Stimulated activated CD8-positive, alpha-beta memory T cell treated with anti-CD3 and anti-CD28 coated beads, Interleukin-7, amount 100 ng/mL, for 24 hours (primary cell): ENCODE measurements at regions not wholly inside any gene's neighbourhood (a gene's known extent, or its start where the extent isn't known, plus 50 kb on each side); places are given as distances from the start of the nearest gene placed in this dataset.

Source experiments
- DNase-seq: peaks from one replicate; pipeline ENCODE4 v3.0.0-alpha.2; 2020; ENCODE audit warnings: low read depth

DNA sequence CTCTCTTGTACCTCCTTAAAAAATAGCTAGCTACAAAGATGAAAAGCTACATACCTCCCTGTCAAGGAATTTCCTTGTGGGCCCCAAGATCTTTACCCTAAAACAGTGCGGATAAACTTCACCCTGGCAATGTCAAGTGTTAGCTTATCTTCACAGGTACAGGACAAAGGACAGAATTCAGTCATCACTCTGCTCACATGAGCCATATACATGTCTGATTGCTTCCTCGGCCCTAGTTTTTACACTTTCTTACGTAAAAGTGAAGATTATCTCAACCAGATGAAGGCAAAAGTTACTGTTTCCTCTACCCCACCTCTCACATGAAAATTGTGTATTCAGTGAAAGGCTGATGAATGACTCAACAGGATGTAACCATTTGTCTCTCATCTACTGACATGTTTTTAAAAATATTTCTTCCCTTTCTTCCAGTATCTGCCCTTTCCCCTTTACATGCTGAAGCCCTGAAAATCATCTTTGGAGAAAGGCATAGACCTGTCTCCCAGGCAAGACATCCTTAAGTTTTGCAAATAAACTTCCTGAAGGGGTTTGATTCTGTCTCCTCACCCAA lies 890.1 kb downstream of the GALC start:
- no peak for DNase-seq

DNA sequence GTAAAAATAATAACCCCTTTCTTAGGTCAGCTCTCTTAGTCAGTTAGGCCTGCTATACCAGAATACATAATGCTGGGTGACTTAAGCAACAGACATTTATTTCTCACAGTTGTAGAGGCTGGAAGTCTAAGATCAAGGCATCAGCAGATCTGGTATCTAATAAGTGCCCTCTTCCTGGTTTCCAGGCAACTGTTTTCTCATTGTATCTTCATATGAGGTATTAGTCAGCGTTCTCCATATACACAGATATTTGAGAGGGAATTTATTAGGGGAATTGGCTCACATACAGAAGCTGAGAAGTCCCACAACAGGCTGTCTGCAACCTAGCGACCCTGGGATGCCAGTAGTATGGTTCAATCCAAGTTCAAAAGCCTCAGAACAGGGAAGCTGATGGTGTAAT lies 896.0 kb downstream of the GALC start:
- no peak for DNase-seq

DNA sequence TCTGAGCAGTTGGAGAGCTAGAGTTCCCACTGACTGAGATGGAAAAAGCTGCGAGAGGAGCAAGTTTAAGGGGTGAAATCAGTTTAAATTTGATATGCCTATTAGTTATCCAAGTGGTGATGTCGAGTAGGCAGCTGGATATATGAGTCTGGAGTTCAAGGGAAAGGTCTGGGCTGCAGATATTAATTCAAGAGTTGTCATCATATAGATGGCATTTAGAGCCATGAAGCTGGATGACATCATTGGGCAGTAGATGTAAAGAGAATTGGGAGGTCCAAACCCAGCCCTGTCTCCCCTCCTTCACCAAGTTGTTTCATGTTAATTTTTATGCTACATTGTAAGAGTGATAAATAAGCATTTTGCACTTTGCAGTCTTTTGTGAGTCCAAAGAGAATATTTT lies 898.1 kb downstream of the GALC start:
- DNase-seq: no peak

DNA sequence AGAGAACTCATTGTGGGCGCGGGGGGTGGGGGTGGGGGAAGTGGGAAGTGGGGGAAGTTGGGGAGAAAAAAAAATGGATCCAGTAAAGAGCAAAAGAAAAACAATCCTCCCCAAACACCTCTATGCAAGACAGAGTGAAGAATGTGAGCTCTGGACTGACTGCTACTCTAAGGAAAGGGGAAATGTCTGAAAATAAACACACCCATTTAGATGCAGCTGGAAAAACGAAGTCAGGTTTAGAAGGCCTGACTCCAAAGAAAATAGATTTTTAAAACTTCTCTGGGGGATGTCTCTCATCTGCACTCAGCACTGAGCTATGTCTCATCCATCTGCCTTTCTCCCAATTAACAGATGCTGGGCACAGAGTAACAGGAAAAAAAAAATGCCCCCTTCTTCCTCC lies 904.4 kb downstream of the GALC start:
- DNase-seq: no peak

DNA sequence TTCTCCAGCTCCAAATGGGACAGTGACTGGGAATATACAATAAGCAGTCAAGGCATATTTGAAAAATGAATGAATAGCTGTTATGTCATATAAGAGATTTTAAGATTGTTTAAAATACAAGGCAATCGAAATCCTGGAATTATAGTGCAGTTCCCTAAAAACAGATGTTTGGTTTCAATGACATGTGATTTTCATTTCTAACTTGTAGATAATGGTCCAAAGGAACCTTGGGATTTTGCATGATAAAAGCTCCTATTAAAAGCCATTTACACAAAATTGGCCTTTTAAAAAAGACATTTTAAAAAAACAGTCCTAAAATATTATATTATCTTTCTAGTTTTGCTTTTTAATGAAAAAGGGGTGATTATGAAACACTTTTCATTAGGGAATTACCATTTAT lies 905.1 kb downstream of the GALC start:
- no peak for DNase-seq

DNA sequence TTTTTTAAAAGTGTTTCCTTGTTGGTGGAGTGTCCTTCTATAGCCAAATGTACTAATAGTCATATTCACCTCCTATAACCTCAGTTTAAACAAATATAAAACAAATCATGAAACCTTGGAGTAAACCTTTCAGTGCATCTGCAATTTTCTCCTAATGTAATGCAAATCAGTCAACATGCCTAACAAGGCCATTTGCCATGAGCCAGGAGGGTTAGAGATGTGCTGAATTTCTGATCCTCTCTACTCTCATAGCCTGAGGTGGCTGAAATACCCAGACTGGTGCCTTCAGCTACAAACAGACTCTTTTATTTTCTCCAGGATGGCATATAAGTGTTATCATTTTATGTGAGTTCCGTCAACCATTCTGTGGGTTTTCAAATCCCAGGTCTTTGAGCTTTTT lies 908.1 kb downstream of the GALC start:
- no peak for DNase-seq

DNA sequence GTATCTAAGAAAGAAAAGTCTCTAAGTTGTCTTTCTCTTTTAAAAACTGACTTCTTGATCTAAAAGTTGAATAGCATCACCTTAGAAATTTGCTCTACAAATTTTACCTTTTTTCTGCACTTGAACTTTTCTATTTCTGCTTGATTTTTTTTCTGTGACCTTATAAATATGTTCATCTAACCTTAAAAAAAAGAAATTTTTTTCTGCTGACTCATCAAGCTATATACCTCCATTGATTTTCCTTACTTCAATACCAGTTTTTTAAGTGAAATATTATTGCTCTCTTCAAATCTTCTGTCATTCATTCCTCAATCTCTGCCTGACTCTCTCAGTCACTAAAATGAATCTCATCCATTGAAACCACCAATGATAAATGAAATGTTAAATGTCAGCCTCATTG lies 910.1 kb downstream of the GALC start:
- no peak for DNase-seq

DNA sequence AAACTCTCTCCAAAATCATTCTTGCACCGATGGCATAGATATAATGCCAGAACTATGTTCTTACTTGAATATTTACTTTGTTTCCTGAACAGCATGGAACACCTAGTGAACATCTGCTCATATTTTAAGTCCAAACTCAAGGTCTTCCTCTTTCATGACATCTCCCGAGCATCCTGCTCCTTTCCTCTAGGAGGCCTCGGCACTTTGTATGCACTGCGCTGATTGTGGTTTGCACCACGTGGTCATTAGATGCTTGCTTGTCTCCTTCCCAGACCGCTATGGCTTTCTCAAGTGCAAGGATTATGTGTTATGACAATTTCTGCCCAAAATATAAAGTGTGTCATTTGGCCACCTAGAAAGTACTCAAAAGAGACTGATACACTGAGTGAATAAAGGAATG lies 912.0 kb downstream of the GALC start:
- no peak for DNase-seq

DNA sequence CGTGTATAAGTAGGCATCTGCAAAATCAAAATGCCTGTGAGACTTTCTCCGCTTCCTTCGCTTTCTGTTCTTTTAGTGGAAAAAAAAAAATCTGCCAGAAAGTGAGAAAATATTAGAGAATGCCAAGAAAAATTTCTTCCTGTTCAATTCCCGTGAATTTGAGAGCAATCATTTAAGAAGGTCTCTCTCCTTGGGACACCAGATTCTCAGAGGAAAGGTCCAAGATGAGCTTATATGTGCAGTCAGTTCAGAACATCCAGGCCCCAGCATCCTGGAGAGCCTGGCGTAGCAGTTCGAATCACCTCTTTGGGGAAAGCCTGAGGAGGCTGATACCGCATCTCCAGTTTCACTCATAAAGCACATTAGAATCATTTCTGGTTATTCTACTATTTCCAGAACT lies 912.8 kb downstream of the GALC start:
- DNase-seq: no peak

DNA sequence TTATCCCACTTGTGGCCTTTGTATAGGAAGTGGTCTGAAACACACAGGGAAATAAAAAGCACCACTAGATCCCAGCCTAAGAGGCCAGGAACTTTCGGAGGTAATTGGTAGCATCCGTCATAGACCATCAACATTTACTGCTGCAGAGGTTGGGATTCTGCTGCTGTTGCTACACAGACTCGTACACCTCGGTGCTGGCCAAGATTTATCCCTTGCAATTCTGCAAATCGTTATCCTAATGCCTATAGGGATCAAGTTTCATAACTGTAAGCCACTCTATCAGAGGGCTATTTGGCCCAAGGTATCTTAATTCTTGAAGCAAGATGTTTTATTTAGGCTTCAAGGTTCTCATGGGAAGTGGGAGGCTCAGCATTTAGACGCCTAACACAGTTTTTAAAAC lies 913.6 kb downstream of the GALC start:
- no peak for DNase-seq

DNA sequence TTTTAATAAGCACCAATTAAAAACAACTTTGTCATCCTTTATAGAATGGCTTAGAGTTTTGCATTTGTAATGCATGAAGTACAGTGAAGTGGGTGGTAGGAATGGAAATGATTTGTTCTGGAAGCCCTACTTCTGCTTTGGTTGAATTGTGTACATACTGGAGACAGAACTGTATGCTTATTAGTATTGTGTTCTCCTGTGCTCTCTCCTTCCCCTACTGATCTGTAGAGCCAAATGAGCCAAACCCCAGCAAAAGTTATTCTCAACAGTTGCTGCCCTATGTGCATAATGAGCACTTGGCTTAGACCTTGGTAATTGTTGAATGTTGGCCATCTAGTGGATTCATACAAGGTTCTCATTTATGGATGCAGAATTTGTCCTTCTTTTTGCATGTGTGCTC lies 916.1 kb downstream of the GALC start:
- DNase-seq: no peak

DNA sequence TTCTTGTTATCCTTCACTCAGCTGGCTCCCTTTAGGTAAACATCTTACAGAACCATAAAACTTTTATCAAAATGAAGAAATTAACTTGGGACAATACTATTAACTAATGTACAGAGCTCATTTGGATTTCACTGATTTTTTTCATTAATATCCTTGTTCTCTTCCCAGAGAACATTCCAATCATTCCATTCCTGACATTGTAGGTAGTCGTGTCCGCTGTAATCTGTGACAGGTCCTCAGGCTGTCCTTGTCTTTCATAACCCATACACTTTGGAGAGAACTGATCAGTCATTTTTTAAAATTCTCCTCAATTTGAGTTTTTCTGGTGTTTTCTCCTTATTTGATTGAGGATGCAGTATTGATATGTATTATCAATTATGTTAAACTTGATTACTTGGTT lies 916.8 kb downstream of the GALC start:
- DNase-seq: no peak

DNA sequence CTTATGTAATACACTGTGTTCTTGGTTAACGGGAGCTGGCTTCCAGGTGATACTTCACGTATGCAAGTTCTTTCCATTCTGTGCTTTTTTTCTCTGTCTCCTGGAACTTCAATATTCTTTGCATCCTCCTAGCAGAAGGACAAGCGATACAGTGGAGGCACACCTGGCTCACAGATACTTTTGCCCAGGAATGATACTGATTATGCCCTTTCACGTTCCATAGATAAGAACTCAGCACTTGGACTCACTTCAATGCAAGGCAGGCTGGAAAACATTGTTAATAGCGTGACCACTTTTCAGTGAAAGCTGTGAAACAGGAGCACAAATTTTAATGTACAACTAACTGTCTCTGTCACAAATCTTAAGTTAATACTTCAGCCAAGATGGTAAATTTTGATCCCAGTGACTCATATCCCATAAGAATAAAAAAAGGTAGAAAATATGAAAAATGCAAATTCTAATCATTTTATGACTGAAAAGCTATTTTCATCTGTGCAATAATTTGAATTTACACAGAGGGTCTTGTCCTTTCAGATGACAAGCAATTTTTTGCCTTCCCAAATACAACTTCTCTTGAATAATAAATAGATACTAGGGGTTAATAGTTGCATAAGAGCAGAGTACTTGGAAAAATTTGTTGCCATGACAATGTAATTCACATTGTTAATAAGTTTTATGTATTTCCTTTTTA lies 919.0 kb downstream of the GALC start:
- no peak for DNase-seq

DNA sequence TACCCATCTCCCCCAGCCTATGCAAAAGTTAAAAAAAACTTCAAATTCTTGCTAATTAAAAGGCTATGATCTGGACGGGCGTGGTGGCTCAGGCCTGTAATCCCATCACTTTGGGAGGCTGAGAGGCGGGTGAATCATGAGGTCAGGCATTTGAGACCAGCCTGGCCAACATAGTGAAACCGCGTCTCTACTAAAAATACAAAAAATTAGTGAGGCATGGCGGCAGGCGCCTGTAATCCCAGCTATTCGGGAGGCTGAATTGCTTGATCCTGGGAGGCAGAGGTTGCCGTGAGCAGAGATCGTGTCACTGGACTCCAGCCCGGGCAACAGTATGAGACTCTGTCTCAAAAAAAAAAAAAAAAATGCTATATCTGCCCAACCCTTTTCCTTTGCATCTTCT lies 925.4 kb downstream of the GALC start:
- no peak for DNase-seq

DNA sequence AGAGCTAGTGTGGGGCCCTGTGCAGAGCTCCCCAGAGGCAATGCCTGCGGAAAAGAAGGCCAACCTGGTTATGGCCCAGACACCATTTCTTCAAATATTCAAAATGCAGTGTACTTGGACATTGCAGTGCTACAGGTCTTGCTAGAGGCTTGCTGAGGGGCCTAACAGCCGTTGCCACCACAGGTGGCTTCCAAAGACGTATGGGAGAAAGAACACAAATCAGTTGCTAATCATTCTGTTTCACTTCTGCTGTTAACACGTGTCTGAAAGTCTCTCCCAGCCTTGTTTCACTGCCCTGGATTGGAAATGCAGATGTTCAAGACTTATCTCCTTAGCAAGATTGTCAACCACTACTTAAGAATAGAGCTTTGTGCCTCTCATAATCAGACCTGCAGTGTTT lies 925.9 kb downstream of the GALC start:
- DNase-seq: no peak

DNA sequence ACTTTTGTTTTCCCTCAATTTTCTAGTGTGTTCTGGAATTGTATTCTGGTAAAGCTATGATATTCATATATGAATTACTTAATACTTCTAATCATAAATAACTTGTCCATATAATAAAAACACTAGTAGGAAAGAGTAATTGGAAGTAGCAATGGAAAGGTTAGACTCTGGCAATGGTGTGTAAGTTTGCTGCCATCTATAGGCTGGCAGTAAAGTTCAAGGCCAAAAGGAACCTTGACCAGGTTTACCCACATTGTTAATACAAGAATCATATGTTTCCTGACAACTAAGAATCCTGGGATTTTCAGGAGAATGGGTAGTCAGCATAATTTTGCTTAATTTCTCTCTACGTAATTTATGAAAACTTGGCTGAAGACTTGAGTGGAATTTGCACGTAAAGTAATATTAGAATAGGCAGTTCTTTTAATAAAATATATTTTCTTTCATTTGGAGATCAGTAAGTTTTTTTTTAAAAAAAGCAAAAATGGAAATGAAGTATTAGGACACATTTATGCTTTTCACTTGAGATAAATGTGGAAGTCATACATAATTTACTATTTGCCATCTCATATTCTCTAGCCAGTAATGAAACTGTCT lies 926.7 kb downstream of the GALC start:
- no peak for DNase-seq

DNA sequence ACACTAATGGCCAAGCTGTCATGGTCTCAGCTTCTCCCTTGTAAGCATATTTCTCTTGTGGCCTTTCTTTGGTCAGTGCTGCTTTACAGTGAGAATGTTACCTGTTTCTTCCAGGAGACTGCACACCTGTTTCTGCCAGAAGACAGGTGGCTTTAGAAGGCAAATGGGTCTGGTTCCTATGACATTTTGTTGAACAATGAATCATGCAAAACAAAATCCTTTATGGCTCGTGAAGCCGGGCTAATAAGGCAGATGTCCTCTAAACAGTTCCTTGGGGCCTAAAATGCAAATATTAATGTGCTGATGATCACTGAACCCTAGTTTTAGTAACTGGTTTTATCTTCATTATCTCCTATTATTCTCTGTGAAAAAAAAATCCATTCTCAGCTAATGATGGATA lies 927.6 kb downstream of the GALC start:
- DNase-seq: no peak

DNA sequence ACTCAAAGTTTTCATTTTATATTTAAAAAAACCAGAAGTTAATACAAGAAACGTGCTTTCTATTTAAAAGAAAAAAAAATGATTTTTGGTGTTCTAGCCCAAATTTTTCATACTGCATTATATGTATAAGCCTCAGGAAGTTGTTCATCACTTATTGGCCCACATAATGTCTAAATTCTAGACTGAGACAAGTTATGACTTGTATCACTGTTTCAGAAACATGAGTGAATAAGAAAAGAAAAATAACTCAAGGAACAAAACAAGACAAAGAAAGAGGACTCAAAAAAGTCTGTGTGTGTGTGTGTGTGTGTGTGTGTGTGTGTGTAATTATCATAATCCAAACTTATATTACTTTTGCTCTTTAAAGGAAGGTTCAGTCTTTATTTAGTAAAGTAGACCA lies 929.8 kb downstream of the GALC start:
- DNase-seq: no peak

DNA sequence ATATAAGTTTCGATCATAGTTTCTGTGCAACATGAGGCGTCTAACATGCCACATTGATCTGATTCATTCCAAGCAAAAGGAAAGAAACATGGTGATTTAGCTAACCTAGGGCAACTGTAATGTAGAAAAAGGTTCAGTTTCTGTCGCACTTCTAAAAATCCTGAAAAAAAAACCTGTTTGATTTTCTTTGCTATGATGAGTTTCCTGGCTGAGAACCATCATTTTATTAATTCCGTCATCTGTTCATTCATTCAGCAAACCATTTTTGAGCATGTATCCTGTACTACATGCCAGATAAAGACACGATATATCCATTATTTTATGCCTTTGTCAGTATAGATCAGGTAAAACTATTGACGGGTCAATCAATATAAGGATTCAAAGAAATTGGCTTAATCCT lies 932.6 kb downstream of the GALC start:
- no peak for DNase-seq

DNA sequence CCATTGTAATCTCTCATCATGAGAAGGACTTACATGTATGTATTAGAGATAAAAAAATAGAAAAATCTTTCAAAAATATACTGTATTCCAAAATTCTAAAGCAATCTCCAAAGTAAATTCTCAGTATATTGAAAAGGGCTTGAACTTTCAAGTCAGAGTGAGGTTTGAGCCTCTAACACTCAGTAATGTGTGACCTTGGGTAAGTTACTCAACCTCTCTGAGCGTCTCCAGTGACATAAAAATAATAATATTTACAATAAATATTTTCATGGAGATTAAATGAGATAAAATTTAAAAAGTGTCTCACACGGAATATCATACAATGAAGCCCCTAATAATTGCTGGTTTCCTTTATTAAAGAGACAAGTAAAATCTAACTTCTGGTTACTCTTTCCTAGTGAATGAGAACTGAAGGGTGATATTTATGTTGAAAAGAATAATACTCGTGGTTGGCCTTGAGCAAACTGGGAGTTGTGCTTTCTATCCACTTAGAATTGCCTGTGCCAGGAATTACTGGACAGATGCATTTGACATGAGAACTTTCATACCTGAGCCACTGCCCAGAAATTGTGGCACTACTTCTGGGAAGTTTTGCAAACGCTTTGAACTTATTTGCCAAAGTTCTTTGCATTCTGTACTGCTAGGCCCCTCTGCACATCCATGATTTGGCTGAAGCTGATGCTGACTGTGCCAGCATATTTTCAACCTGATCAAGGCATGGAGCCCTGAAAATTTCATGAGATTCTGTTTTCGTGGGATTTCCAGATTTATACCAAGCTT lies 933.7 kb downstream of the GALC start:
- DNase-seq: no peak

DNA sequence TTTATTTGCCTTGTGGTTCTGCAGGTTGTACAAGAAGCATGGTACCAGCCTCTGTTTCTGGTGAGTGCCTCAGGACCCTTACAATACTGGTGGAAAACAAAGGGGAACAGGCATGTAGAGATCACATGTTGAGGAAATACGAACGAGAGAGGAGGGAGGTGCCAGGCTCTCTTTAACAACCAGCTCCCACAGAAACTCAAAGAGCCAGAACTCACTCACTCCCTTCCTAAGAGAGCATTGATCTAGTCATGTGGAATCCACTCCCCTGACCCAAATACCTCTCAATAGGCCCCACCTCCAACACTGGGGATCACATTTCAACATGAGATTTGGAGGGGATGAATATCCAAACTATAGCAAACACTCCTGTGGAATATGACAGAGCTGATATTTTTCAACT lies 938.0 kb downstream of the GALC start:
- no peak for DNase-seq

DNA sequence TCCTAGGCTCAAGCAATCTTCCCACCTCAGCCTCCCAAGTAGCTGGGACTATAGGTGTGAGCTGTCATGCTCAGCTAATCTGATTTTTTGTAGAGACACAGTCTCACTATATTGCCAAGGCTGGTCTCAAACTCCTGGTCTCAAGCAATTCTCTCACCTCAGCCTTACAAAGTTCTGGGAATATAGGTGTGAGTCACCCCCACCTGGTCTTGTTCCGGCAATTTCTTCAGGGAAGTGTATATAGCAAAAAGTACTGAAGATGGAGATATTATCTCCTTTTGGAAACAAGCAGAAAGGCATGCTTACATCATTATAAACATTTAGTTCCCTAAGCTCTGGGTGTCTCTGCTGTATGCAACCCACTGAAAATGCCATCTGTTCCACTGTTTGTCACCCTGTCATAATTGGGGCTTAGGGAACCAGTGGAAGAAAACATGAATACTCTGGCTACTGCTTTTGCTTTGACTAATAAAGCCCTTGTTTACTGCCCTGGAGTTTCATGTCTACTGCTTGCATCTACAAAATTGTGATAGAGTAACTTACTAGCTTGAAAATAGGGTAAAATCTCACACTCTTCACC lies 940.2 kb downstream of the GALC start:
- DNase-seq: no peak

DNA sequence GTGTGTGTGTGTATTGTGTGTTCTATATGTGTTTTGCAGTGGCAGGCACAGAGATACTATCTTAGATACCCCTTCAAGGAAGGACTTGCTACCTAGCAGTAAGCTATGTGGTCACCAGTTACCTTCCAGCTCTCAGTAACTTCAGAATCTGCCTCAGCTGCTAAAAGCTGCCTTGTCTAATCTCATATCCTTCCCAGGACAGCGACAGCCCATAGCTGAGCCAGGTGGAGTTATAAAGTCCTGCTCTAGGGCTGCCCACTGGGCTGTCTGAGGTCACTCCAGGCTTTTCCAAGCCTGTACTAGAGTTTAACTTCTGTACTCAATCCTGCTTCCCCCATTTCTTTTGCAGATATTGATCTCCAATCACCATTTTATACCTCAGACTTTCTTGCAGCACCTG lies 942.6 kb downstream of the GALC start:
- DNase-seq: no peak
